ENCODE measurements at regions not wholly inside any gene's neighbourhood (a gene's known extent, or its start where the extent isn't known, plus 50 kb on each side); places are given as distances from the start of the nearest gene placed in this dataset.

DNA sequence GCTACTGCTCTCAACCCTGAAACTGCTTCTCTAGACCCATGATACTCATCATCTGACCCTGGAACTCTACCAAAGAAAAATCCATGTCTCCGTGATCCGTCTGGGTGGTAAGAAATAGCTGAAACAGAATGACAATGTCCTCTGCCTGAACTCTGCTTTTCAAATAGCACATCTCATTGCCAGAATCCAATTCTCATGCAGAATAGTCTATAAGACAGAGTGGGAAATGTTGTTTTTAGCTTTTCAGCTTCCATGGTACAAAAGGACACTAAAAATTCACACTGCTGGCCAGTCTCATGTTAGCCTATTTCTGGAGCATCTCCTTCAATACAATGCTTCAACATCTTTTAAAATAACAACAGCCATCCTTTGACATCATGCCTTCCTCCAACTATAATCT, 1355.8 kb upstream of the PRMT6 start:
- Histone ChIP-seq H3K36me3 (ENCODE audit: control insufficient read depth in 2 of 2, insufficient read depth in 2 of 2, low read length in 1 of 2) (no peaks in the 10 kb centered on the region), H3K27ac (ENCODE audit: control insufficient read depth, insufficient read depth) (no peak overlapping the region), H3K4me1 (ENCODE audit: control insufficient read depth, insufficient read depth, low read length) (no peaks in the 10 kb centered on the region), H3K4me2 (ENCODE audit: control insufficient read depth, insufficient read depth) (no peak overlapping the region), H3K4me3 (no peak overlapping the region), H3K9ac (ENCODE audit: control insufficient read depth, insufficient read depth, low read length) (no peak overlapping the region), H3K9me3 (replicated peaks; ENCODE audit: control insufficient read depth, insufficient read depth, low read length) (no peaks in the 10 kb centered on the region), H4K20me1 (ENCODE audit: control insufficient read depth, insufficient read depth) (no peaks in the 10 kb centered on the region), H2AFZ (ENCODE audit: control insufficient read depth, low read depth, low read length) (no peak overlapping the region), H3K27me3 (replicated peaks in 1 of 2; ENCODE audit: control insufficient read depth in 2 of 2, insufficient read depth in 2 of 2, low read length in 1 of 2) (no peaks in the 10 kb centered on the region), H3K79me2 (ENCODE audit: control insufficient read depth, insufficient read depth, low read length) (no peaks in the 10 kb centered on the region)
- DNase-seq (ENCODE audit: low read depth, low spot score), result no peak
- ChIA-PET CTCF (no interaction called here), RAD21 (ENCODE audit: unreplicated experiment) (no interaction called here), SMC1A (ENCODE audit: uncharacterized antibody, unreplicated experiment) (interaction anchor here (0.7 kb wide), 1 partner anchor 138 kb away, joined by 3 read pairs; no protein-coding TSS in a partner anchor), POLR2A (no interaction called here)
- intact Hi-C loops (cut with micrococcal nuclease; ENCODE audit: unreplicated experiment), result no loop called here
- no peak for FAIRE-seq
- BruUV-seq (replicated peaks), result no TSS peak
- WGBS (ENCODE audit: insufficient coverage, insufficient replicate concordance, low lambda C conversion rate, missing lambda C conversion rate), result 26% methylated on average over 2 of the region's 2 CpGs
- ATAC-seq, result no peak
- in situ Hi-C loops (cut with MboI), result no loop called here
- no peak for TF ChIP-seq BMI1 (IDR thresholded peaks at IDR 0.05; ENCODE audit: borderline replicate concordance)
- no peak for TF ChIP-seq NRF1 (conservative IDR thresholded peaks at IDR 0.05; ENCODE audit: low read depth, low read length)
- TF ChIP-seq PML (IDR thresholded peaks at IDR 0.05; ENCODE audit: low read length), result no peak
- TF ChIP-seq, protein P1, sequence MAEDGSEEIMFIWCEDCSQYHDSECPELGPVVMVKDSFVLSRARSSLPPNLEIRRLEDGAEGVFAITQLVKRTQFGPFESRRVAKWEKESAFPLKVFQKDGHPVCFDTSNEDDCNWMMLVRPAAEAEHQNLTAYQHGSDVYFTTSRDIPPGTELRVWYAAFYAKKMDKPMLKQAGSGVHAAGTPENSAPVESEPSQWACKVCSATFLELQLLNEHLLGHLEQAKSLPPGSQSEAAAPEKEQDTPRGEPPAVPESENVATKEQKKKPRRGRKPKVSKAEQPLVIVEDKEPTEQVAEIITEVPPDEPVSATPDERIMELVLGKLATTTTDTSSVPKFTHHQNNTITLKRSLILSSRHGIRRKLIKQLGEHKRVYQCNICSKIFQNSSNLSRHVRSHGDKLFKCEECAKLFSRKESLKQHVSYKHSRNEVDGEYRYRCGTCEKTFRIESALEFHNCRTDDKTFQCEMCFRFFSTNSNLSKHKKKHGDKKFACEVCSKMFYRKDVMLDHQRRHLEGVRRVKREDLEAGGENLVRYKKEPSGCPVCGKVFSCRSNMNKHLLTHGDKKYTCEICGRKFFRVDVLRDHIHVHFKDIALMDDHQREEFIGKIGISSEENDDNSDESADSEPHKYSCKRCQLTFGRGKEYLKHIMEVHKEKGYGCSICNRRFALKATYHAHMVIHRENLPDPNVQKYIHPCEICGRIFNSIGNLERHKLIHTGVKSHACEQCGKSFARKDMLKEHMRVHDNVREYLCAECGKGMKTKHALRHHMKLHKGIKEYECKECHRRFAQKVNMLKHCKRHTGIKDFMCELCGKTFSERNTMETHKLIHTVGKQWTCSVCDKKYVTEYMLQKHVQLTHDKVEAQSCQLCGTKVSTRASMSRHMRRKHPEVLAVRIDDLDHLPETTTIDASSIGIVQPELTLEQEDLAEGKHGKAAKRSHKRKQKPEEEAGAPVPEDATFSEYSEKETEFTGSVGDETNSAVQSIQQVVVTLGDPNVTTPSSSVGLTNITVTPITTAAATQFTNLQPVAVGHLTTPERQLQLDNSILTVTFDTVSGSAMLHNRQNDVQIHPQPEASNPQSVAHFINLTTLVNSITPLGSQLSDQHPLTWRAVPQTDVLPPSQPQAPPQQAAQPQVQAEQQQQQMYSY (CRISPR knock-in tag; IDR thresholded peaks at IDR 0.05), result no peak
- no peak for TF ChIP-seq KLF5 (IDR thresholded peaks at IDR 0.05; ENCODE audit: partially characterized antibody)
- no peak for TF ChIP-seq FOXK2 (IDR thresholded peaks at IDR 0.05)
- TF ChIP-seq, protein P2, sequence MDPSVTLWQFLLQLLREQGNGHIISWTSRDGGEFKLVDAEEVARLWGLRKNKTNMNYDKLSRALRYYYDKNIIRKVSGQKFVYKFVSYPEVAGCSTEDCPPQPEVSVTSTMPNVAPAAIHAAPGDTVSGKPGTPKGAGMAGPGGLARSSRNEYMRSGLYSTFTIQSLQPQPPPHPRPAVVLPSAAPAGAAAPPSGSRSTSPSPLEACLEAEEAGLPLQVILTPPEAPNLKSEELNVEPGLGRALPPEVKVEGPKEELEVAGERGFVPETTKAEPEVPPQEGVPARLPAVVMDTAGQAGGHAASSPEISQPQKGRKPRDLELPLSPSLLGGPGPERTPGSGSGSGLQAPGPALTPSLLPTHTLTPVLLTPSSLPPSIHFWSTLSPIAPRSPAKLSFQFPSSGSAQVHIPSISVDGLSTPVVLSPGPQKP (IDR thresholded peaks at IDR 0.05; ENCODE audit: low read depth, low read length), result no peak
- no peak for TF ChIP-seq SMAD1 (IDR thresholded peaks at IDR 0.05; ENCODE audit: low read depth, partially characterized antibody)

Data from GM12878 (cell line).